ENCODE measurements at regions not wholly inside any gene's neighbourhood (a gene's known extent, or its start where the extent isn't known, plus 50 kb on each side); places are given as distances from the start of the nearest gene placed in this dataset.

- intact Hi-C loops (cut with DNase I; ENCODE audit: low total_unique reads) = no loop called here
- Histone ChIP-seq H3K27me3 (no peaks in the 10 kb centered on the region), H3K9me3 (no peaks in the 10 kb centered on the region), H3K36me3 (no peaks in the 10 kb centered on the region), H3K27ac (no peak overlapping the region), H3K4me3 (no peak overlapping the region), H3K4me1 (no peaks in the 10 kb centered on the region)
- no peak for TF ChIP-seq CTCF (IDR thresholded peaks at IDR 0.05 in 4 of 5, conservative IDR thresholded peaks at IDR 0.05 in 1 of 5)
- no peak for TF ChIP-seq POLR2A (IDR thresholded peaks at IDR 0.05)
- no peak for ATAC-seq
- in situ Hi-C loops (cut with MboI; ENCODE audit: low sequenced_read_pairs in 4 of 4) = no loop called here
- DNase-seq = no peak
Observed at GRCh38 chr14:58839233-58839632, 201.5 kb downstream of the DACT1 start.

GRCh38 chr14:58844544-58844943 is 206.8 kb downstream of the DACT1 start:
- TF ChIP-seq CTCF (IDR thresholded peaks at IDR 0.05 in 4 of 5, conservative IDR thresholded peaks at IDR 0.05 in 1 of 5) (no peak), POLR2A (IDR thresholded peaks at IDR 0.05) (no peak)
- H3K4me1 ChIP-seq = no peaks in the 10 kb centered on the region
- H3K27me3 ChIP-seq = no peaks in the 10 kb centered on the region

GRCh38 chr14:58846682-58847465 is 209.1 kb downstream of the DACT1 start:
- Histone ChIP-seq H3K27ac (no peak overlapping the region), H3K4me3 (no peak overlapping the region), H3K36me3 (no peaks in the 10 kb centered on the region), H3K9me3 (no peaks in the 10 kb centered on the region), H3K4me1 (no peaks in the 10 kb centered on the region), H3K27me3 (no peaks in the 10 kb centered on the region)
- no peak for TF ChIP-seq CTCF (IDR thresholded peaks at IDR 0.05 in 4 of 5, conservative IDR thresholded peaks at IDR 0.05 in 1 of 5)
- TF ChIP-seq POLR2A (IDR thresholded peaks at IDR 0.05) = no peak
- no peak for DNase-seq
- intact Hi-C loops (cut with DNase I; ENCODE audit: low total_unique reads) = no loop called here
- ATAC-seq = no peak
- in situ Hi-C loops (cut with MboI; ENCODE audit: low sequenced_read_pairs in 4 of 4) = no loop called here

More at GRCh38 chr14:58844544-58844943, 206.8 kb downstream of the DACT1 start:
- Histone ChIP-seq H3K9me3 (no peaks in the 10 kb centered on the region), H3K27ac (no peak overlapping the region), H3K4me3 (no peak overlapping the region), H3K36me3 (no peaks in the 10 kb centered on the region)
- DNase-seq = no peak
- intact Hi-C loops (cut with DNase I; ENCODE audit: low total_unique reads) = no loop called here
- in situ Hi-C loops (cut with MboI; ENCODE audit: low sequenced_read_pairs in 4 of 4) = no loop called here
- no peak for ATAC-seq

GRCh38 chr14:58848365-58848764 is 210.6 kb downstream of the DACT1 start:
- no peaks in the 10 kb centered on the region for H3K9me3 ChIP-seq
- TF ChIP-seq POLR2A (IDR thresholded peaks at IDR 0.05) = no peak
- TF ChIP-seq CTCF (IDR thresholded peaks at IDR 0.05 in 4 of 5, conservative IDR thresholded peaks at IDR 0.05 in 1 of 5) = no peak
- intact Hi-C loops (cut with DNase I; ENCODE audit: low total_unique reads) (no loop called here), in situ Hi-C loops (cut with MboI; ENCODE audit: low sequenced_read_pairs in 4 of 4) (no loop called here)
- no peak overlapping the region for H3K27ac ChIP-seq
- no peaks in the 10 kb centered on the region for H3K4me1 ChIP-seq
- ATAC-seq (no peak), DNase-seq (no peak)
- no peak overlapping the region for H3K4me3 ChIP-seq
- H3K36me3 ChIP-seq = no peaks in the 10 kb centered on the region
- no peaks in the 10 kb centered on the region for H3K27me3 ChIP-seq

GRCh38 chr14:58849601-58850000 is 211.8 kb downstream of the DACT1 start:
- Histone ChIP-seq H3K36me3 (no peaks in the 10 kb centered on the region), H3K4me3 (no peak overlapping the region), H3K27me3 (no peaks in the 10 kb centered on the region), H3K27ac (no peak overlapping the region), H3K9me3 (no peaks in the 10 kb centered on the region), H3K4me1 (no peaks in the 10 kb centered on the region)
- intact Hi-C loops (cut with DNase I; ENCODE audit: low total_unique reads) = no loop called here
- TF ChIP-seq POLR2A (IDR thresholded peaks at IDR 0.05) (no peak), CTCF (IDR thresholded peaks at IDR 0.05 in 4 of 5, conservative IDR thresholded peaks at IDR 0.05 in 1 of 5) (no peak)
- DNase-seq = no peak
- no peak for ATAC-seq
- in situ Hi-C loops (cut with MboI; ENCODE audit: low sequenced_read_pairs in 4 of 4) = no loop called here

All from gastrocnemius medialis (tissue), 4 donors.